Motor neuron (in vitro differentiated cells): ENCODE measurements at regions not wholly inside any gene's neighbourhood (a gene's known extent, or its start where the extent isn't known, plus 50 kb on each side); places are given as distances from the start of the nearest gene placed in this dataset.

Experiments
- ATAC-seq, 8 experiments: fragments of 200-7000 bp; cut with Tn5 transposase; replicated peaks in 6 of 8; 2 replicates each; pipeline ENCODE4 v1.8.0; 2021; ENCODE audit warnings: mild to moderate bottlenecking in 8 of 8, moderate library complexity in 8 of 8
- H3K27ac ChIP-seq, 2 donors: fragments of 250-450 bp; sonication (Bioruptor Pico); 2 replicates each; pipeline ENCODE4 v1.9.0; 2021; ENCODE audit warnings: antibody characterized with exemption in 2 of 2, mild to moderate bottlenecking in 2 of 2, moderate library complexity in 1 of 2
- H3K4me1 ChIP-seq, 2 donors: fragments of 250-450 bp; sonication (Bioruptor Pico); replicated peaks in 1 of 2; 2 replicates each; pipeline ENCODE4 v1.6.1; 2021; ENCODE audit warnings: antibody characterized with exemption in 2 of 2, mild to moderate bottlenecking in 2 of 2, moderate library complexity in 1 of 2
- H3K4me3 ChIP-seq, 5 donors: fragments of 250-450 bp; sonication (Bioruptor Pico); 2 replicates each; pipeline ENCODE4 v1.9.0; 2021; ENCODE audit warnings: antibody characterized with exemption in 5 of 5, mild to moderate bottlenecking in 5 of 5, moderate library complexity in 4 of 5
- WGBS, 10 experiments: fragments of 450-650 bp; shearing (Covaris generic); methylation state at CpG; one replicate each; pipeline ENCODE4 v1.0.0; 2022; 5-methylcytosine and 5-hydroxymethylcytosine counted together
- in situ Hi-C, 9 experiments: fragments of 400-800 bp; cut with MboI; loops; one replicate each; pipeline ENCODE4 v1.15.0; 2021; ENCODE audit warnings: low sequenced_read_pairs in 9 of 9, low pct_unique_long_range_greater_than_20kb in 2 of 9; ENCODE audit not compliant: unreplicated experiment in 9 of 9

DNA sequence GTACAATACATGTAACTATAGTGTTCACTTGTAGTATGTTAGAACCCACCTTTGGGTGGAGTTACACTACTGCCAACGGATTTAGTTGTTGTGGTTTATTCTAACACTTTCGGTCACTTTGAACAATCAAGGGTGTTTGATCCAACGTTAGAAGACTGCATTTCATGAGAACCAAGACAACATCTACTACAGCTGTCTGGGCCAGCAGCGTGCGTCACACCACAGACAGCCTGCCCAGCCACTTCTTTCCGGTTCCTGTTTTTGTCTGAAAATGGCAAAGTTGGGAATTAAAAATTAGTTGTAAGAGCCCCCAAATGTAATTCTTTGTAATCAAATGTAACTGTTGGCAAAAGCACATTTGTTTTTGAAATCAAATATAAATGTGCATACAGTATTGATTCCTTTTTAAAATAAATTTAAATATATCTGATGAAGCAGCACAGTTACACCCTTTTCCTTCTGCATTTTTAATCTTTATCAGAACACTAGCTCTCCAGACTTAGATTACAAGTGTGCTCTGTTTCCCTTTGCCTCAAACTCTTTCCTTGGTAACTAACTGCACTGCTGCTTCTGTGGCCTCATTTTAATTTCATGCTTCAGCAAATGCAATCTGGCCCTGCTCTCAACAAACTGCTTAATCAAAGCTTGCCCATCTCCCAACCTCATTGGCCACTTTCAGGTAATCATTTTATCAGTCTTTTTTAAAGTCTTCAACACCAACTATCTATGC lies 86.6 kb upstream of the DPH5 start:
- in situ Hi-C loops: no loop called here
- Histone ChIP-seq H3K27ac (no peak overlapping the region), H3K4me1 (peaks cover 2 to 9% of the 10 kb centered on the region in 2 donors), H3K4me3 (no peak overlapping the region)
- 0 to 92% (median 79%) methylated on average over 1 to 6 of the region's 6 CpGs for whole genome bisulfite sequencing, 10 experiments
- ATAC-seq: peak in 4 of 8 experiments; percentile 41 to 90 (median 87)

DNA sequence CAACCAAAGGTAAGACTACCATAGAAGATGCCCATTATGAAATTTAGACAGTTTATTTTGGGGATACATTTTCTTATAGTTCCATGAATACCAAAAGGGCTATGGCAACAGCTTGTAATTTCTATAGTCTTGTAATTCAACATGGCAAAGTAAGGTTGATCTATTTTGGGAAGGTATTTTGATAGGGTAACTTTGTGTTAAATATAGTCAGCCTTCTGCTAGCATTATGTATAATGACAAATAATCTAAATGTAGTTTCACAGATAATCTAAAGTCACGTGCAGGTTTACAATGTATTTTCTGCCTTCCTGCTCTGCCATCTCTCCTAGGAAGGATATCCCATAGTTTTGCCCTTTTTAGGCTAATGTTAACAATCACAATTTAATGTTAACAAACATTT lies 85.9 kb upstream of the DPH5 start:
- in situ Hi-C loops: no loop called here
- H3K27ac ChIP-seq: no peak overlapping the region
- no peak for ATAC-seq
- WGBS, 10 experiments: 40 to 100% (median 100%) methylated on average over 1 of the region's 1 CpG; no CpG with 5 or more reads in 2 of the 10 experiments
- peaks cover 2 to 9% of the 10 kb centered on the region in 2 donors for H3K4me1 ChIP-seq
- no peak overlapping the region for H3K4me3 ChIP-seq

DNA sequence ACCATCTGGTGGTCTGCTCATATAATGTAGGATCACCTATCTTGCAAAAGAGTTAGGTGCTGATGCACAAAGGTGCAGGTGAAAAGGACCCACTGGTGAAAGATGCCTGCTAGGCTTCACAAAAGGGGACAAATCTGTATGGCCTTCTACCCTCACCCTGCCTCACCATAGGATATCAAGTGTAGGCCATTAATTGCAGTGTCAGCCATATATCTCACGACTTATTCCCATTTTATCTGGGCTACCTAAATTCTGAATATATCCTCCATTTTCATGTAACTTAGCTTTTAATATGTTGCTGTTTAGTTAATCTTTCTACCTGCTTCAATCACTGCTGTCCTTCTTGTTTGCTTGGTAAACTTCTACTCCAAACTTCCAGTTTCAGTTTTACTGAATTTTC lies 84.2 kb upstream of the DPH5 start:
- Histone ChIP-seq H3K4me1 (peaks cover 2 to 9% of the 10 kb centered on the region in 2 donors), H3K27ac (no peak overlapping the region), H3K4me3 (no peak overlapping the region)
- in situ Hi-C loops: no loop called here
- 0 to 100% (median 90%) methylated on average over 1 of the region's 1 CpG; no CpG with 5 or more reads in 2 of the 10 experiments for WGBS, 10 experiments
- no peak for ATAC-seq

DNA sequence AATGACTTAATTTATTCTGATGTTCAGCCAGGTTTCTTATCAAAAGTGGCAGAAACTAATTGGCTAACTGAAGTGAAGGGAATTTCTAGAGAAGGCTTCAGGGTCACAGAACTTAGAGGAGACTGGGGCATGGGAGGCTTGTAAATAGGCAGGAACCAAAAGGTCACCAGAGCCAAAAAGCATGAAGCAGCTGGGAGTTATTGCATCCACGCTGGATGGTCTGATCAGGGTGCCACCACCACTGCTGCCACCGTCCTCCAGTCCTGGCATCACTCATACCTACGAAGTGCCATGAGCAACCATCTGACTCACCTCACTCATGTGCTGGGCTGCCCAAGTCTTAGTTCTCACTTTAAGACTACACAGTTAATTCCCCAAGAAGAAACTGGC lies 82.5 kb upstream of the DPH5 start:
- WGBS, 10 experiments: 71 to 100% (median 88%) methylated on average over 1 to 3 of the region's 3 CpGs; no CpG with 5 or more reads in 3 of the 10 experiments
- ATAC-seq: no peak
- Histone ChIP-seq H3K4me3 (no peak overlapping the region), H3K27ac (no peak overlapping the region), H3K4me1 (peaks cover 2 to 9% of the 10 kb centered on the region in 2 donors)
- in situ Hi-C loops: no loop called here

DNA sequence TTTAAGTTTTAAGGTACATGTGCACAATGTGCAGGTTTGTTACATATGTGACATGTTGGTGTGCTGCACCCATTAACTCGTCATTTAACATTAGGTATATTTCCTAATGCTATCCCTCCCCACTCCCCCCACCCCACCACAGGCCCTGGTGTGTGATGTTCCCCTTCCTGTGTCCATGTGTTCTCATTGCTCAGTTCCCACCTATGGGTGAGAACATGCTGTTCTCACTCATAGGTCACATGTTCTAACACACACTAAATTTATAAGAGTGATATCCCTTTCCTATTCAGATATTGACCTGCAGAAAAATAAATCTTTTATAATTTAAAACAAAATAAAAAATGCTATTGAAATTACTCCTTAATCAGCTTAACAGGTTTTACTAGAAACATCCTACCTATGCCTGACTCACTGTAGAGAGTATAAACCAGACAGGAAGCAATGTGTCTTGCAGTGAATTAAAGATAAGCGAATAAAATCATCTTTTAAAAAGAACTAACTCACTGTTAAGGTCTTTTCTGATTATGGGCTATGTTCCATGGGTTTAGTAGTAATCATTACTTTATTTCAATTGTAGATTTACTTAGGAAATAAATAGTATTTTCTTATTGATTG lies 82.0 kb upstream of the DPH5 start:
- 86 to 100% (median 96%) methylated on average over 1 to 2 of the region's 2 CpGs; no CpG with 5 or more reads in 4 of the 10 experiments for WGBS, 10 experiments
- in situ Hi-C loops: no loop called here
- ATAC-seq: no peak
- peaks cover under 1 to 7% of the 10 kb centered on the region in 2 donors for H3K4me1 ChIP-seq
- H3K4me3 ChIP-seq: no peak overlapping the region
- no peak overlapping the region for H3K27ac ChIP-seq

DNA sequence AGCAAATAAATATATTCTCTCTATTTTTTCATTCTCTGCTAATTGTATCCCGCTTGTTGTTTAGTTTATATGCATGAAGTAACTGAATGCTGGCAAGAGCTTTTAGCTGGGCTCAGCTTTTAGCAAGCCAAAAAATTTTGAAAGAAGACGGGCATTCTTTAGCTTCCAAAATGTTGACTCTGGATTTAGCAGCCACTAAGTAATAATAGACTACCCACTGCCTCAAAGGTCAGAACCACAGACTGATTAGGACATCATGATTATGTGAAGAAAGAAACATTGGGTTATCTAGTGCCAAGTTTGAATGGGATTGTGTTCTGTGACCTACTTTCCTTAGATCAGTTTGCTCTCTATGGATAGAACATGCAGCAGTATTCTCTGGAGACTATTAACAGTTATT lies 80.3 kb upstream of the DPH5 start:
- no peak for ATAC-seq
- in situ Hi-C loops: no loop called here
- no peak overlapping the region for H3K4me3 ChIP-seq
- WGBS, 10 experiments: 36 to 100% (median 87%) methylated on average over 1 to 2 of the region's 2 CpGs
- H3K27ac ChIP-seq: no peak overlapping the region
- H3K4me1 ChIP-seq: no peaks in the 10 kb centered on the region

DNA sequence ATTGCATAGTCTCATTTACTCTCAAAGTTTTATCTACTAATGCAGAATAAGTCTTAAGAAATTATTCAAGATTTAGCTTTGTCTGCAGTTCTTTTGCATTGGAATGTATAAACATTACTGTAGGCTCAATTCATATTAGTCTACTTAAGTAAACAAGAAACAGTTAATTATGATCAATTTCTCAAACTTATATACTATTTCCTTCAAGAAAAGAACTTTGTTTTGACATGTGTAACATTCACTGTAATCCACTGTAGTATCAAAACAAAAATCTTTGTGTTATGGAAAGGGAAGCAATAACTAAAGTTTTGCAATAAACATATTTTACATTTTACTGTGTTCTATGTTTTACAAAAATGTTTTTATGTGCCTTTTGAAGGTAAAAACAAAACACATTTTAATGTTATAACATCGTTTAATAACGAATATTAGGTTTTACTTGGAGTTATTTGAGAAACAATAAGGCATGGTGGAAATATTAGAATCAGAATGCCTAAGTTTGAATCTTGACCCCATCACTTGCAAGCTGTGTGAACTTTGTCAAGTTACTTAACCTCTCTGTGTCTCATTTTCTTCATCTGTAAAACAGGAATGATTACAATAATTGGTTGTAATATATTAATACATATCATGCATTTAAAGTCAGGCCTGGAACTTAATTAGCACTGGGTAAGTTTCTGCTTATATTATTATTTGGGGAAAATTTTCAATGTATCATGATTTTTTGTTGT lies 77.0 kb upstream of the DPH5 start:
- H3K27ac ChIP-seq: no peak overlapping the region
- WGBS, 10 experiments: 0 to 84% (median 76%) methylated on average over 1 to 2 of the region's 2 CpGs
- in situ Hi-C loops: no loop called here
- peak in 1 of 8 experiments; percentile 39 for ATAC-seq
- no peak overlapping the region for H3K4me3 ChIP-seq
- H3K4me1 ChIP-seq: no peaks in the 10 kb centered on the region

DNA sequence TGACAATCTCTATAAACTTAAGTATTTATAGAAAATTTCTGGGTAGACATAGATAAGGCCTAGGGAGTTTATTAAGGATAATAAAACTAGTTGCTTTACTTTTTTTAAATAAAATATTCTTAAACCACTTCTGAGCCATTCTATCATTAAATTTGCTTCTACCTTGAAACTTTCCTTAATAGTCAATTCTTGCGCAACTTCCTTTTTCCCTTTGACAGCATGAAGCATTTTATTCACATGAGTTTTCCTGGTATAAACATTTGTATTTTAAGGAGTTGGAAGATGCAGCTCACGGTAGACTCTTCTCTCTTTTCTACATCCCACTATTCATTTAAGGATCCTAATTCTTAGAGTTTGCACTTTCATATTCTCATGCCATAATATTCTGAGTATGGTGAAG lies 75.8 kb upstream of the DPH5 start:
- in situ Hi-C loops: no loop called here
- no peak overlapping the region for H3K27ac ChIP-seq
- H3K4me1 ChIP-seq: no peaks in the 10 kb centered on the region
- no peak overlapping the region for H3K4me3 ChIP-seq
- 59 to 100% (median 86%) methylated on average over 1 to 2 of the region's 2 CpGs for WGBS, 10 experiments
- no peak for ATAC-seq

DNA sequence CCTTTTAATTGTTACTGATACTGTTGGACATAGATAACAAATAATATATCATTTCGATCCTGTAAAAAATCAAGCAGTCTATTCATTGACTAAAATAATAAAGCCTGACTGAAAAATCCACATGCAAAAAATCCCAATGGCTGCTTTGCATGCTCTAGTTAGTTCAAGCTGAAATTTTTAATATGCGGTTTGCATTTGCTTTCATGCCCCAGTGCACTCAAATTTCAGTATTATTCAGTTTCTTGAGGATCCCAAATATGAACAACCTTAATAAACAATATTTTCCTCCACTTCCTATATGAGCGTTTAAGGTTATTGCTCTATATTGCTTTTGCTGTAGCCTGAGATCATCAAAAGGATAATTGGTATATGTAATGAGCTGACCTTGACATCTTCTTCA lies 75.1 kb upstream of the DPH5 start:
- no peak overlapping the region for H3K27ac ChIP-seq

DNA sequence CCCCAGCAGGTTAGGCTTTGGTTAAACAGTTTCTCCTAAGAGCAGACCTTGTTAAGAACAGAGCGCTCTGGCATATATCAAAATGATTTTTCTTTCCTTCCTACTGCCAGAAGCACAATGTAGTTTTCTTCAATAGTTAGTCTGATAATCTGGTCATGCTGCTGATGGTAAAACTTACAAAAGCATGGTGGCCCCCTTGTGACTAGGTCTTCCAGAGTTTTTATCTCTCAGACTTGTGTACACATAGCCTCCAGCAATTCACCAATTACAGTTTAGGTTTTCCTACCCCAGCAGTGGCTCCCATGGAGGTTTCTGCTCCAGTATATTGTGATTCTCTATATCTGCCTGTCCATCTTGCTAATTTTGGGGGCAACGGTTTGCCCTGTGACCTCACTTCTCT lies 73.3 kb upstream of the DPH5 start:
- 20 to 93% (median 83%) methylated on average over 1 to 2 of the region's 2 CpGs; no CpG with 5 or more reads in 3 of the 10 experiments for WGBS, 10 experiments
- Histone ChIP-seq H3K4me1 (no peaks in the 10 kb centered on the region), H3K4me3 (no peak overlapping the region), H3K27ac (no peak overlapping the region)
- no peak for ATAC-seq
- in situ Hi-C loops: no loop called here

More for the DNA sequence above, 75.1 kb upstream of the DPH5 start:
- no peaks in the 10 kb centered on the region for H3K4me1 ChIP-seq
- no peak overlapping the region for H3K4me3 ChIP-seq
- ATAC-seq: no peak
- 38 to 100% (median 93%) methylated on average over 1 to 3 of the region's 3 CpGs for WGBS, 10 experiments
- in situ Hi-C loops: no loop called here

DNA sequence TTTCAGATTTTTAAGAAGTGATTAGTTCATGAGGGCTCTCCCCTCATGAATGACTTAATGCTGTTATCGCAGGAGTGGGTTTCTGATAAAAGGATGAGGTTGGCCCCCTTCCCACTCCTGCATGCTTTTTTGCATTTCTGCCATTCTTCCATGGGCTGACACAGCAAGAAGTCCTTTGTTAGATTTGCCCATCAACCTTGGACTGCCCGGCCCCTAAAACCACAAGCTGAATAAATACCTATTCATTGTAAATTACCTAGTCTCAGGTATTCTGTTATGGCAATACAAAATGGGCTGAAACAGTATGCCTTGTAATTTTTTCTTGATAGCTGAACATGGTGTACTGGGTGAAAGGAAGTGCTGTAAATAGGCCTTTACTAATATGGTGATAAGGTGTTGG lies 72.7 kb upstream of the DPH5 start:
- Histone ChIP-seq H3K4me3 (no peak overlapping the region), H3K4me1 (no peaks in the 10 kb centered on the region), H3K27ac (no peak overlapping the region)
- ATAC-seq: no peak
- WGBS, 10 experiments: 80 to 100% (median 86%) methylated on average over 1 to 2 of the region's 2 CpGs; no CpG with 5 or more reads in 2 of the 10 experiments
- in situ Hi-C loops: no loop called here

DNA sequence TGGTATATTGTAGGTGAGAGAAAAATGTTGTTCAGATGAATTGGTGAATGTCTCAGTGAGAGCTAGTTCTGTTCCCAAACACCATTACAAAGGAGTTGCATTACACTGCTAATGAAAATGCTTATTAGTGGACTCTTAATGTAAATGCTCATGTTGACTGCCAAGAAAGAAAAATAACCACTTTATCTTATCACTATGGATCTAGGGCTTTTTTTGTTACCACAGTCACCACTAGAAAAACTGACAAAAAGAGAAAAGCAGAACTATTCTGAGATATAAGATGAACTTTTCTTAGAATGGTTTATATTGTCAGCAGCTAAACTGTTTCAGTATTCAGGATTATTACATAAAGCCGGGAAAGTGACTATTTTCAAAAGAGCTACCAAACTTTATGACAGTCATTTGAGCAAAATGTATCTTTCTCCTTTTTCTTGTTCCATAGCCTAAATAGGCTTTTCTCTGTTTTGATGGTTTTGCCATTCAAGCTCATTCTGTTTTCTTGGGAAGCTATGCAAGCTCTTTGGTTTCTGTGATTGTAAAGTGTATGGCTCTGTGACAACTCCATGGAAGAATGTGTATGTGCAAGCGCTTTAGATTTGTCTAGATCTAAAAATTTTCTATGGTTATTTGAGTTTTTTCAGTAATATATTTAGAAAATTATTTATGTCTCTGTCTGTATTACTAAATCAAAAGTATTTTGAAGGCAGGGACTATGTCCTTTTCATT lies 64.2 kb upstream of the DPH5 start:
- in situ Hi-C loops: no loop called here
- Histone ChIP-seq H3K4me3 (no peak overlapping the region), H3K4me1 (peaks cover 2 to 4% of the 10 kb centered on the region in 2 donors), H3K27ac (no peak overlapping the region)
- no peak for ATAC-seq
- 73 to 100% (median 93%) methylated on average over 1 to 2 of the region's 2 CpGs; no CpG with 5 or more reads in 1 of the 10 experiments for WGBS, 10 experiments

DNA sequence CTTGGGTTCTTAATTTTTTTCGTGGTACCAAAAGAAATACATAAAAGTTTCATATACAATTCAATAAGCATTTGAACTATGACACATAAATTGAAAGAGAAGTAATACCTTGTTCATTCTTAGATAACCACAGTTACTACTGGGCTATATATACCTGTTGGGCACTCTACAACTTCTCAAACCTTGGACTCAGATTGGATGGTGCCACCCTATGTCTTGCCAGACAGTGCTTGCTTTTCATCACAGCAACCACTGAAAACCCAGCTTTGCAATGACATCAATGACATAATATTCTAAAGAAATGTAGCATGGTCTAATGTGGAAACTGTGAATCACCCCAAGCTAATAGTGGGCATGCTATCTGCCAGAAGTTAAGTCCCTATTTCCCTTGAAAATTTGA lies 62.8 kb upstream of the DPH5 start:
- ATAC-seq: no peak
- 75 to 100% (median 100%) methylated on average over 1 of the region's 1 CpG; no CpG with 5 or more reads in 3 of the 10 experiments for WGBS, 10 experiments
- in situ Hi-C loops: no loop called here
- H3K27ac ChIP-seq: no peak overlapping the region
- peaks cover 2 to 4% of the 10 kb centered on the region in 2 donors for H3K4me1 ChIP-seq
- H3K4me3 ChIP-seq: no peak overlapping the region
